ENCODE measurements at regions not wholly inside any gene's neighbourhood (a gene's known extent, or its start where the extent isn't known, plus 50 kb on each side); places are given as distances from the start of the nearest gene placed in this dataset.

DNA sequence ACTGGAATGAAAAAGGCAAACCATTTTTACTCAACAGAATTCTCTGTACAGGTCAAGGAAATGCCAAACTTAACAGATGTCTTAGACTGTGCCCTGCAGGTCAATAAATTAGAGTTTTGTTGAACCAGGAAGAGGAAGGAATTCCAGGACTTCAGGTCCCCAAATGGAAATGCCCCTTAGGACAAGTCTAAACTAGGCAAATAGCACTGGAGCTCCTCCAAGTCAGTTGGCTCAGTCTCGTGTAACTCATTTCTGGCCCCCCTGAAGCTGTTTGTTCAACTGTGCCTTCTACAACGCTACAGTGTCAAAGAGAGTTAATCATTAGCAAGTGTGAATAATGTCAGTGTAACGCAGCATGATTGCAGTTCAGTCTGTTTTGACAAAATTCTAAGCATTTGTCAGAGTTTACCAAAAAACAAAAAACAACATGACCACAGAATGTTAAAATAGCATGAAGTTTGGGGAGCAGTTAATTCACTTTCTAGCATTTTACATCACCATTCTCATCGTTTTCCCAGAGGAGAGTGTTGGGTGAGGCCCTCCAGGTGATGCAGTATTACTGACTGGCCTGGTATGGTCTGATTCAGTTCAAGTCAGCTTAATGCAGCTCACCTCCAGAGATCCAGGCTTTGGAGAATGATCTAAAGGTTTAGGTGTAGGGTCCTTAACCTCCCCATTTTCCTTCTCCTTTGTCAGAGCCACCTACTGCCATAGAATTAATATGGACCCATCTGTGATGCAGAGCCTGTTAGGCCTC is 108.1 kb downstream of the AQP4 start:
- Mint-ChIP-seq H3K4me1 (peaks cover 4% of the 10 kb centered on the region), H3K9me3 (no peaks in the 10 kb centered on the region), H3K4me3 (no peak overlapping the region), H3K27ac (no peak overlapping the region), H3K27me3 (no peaks in the 10 kb centered on the region), H3K36me3 (no peaks in the 10 kb centered on the region)
- ATAC-seq: no peak

DNA sequence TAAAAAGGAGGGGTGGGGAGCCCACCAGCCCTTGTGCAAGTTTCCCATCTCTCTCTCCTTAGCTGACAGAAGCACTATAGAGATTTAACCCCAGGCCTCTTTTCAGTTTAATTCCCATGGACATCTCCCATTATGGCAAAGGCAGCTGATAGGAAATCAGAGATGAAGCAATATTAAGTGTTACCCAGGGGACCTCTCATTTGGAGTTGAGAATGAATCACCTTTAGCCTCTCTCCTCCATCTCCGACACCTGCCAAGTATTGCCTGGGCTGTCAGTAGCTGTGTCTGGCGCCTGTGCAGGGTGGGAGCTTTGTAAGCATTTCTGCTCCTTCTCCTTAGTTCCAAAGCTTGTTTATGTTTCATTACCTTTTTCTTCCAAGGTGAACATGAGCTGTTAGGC is 109.0 kb downstream of the AQP4 start:
- no peak overlapping the region for H3K4me3 Mint-ChIP-seq
- H3K27me3 Mint-ChIP-seq: no peaks in the 10 kb centered on the region
- H3K9me3 Mint-ChIP-seq: no peaks in the 10 kb centered on the region
- no peaks in the 10 kb centered on the region for H3K36me3 Mint-ChIP-seq
- H3K4me1 Mint-ChIP-seq: peaks cover 8% of the 10 kb centered on the region
- no peak for ATAC-seq
- H3K27ac Mint-ChIP-seq: no peak overlapping the region

DNA sequence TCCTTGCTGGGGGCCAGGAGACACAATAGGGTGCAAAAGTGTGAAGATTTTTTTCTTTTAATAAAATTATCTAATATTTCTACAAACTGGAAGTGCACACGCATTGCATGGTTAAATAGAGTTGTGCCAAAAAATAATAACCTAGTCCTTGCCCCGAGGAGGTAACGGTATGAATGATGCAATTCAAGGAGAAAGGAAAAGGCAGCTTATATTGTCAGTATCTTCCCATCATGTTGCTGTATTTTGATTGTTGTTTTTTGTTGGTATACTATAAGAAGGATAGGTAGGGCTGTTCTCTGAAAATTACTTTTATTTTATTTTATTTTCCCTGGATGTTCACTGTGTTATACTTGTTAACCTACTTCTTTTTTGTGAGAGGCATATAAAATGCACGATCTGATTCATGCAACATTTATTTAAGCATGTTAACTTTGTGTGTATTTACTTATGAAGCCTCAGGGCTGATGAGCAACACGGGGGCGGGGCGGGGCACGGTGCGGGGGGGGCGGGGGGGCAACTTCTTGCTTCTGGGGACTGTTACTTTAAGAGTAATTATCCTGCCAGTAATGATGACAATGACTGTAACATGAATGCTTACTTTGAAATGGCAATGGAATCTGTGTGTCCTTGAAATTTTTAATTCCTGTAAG is 118.6 kb downstream of the AQP4 start:
- Mint-ChIP-seq H3K9me3 (no peaks in the 10 kb centered on the region), H3K27ac (no peak overlapping the region), H3K4me3 (no peak overlapping the region), H3K36me3 (no peaks in the 10 kb centered on the region), H3K27me3 (no peaks in the 10 kb centered on the region), H3K4me1 (no peaks in the 10 kb centered on the region)
- ATAC-seq: no peak

DNA sequence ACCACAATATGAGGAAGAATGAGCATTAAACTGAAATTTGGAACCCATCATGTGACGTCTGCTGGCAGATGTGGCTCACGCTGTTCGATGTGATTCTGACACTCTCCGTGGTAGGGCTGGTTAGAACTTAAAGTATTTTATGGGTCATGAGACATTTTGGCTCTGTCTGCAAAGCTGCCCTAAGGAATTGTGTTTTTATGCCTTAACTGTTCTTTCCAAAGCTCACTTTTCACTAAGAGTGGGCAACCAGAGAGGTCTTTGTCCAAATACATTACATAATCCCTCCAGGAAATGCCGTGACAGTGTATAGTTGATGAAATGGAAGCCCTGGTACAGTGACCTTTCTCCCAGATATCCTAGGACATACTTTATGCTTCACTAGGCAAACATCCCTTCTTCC is 119.1 kb downstream of the AQP4 start:
- Mint-ChIP-seq H3K27me3 (no peaks in the 10 kb centered on the region), H3K27ac (no peak overlapping the region), H3K36me3 (no peaks in the 10 kb centered on the region), H3K4me1 (no peaks in the 10 kb centered on the region), H3K9me3 (no peaks in the 10 kb centered on the region), H3K4me3 (no peak overlapping the region)
- no peak for ATAC-seq

DNA sequence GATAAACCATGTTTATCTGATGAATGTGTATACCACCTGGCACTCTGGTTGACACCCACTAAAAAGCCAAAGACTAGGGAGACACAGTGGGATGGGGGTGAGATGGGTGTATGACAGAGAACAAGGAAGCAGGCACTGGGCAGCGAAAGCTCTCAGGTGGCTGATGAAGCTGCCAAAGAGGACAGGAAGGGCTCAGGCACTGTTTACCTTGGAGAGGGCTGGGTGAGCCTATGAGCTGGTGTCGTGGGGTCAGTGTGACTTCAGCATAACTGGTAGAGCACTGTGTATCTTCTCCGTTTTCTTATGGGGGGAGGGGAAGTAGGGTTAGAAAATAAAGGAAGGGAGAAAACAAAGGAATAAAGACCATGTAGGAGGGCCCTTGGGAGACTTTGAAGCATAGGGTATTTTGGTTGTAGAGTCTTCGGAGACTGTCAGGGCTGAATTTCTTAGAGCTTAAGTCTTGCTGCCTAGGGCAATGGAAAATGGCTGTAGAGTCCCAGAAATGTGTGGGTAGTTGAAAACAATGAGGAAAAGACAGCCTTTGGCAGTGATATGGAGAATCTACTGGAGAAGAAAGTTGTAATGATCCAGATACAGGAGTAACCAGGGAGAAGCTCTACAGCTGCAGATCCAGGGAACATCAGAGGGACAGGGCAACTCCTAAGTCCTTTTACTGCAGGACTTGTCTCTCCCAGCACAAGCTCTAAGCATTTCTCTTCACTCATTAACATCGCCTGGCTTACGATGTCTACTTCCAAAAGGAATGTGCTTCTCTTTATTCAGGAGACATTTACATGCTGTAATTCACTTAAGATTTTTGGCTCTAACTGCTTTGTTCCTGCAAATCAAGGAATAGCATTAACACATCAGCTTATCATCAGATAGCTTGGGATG is 120.0 kb downstream of the AQP4 start:
- H3K27ac Mint-ChIP-seq: no peak overlapping the region
- no peaks in the 10 kb centered on the region for H3K36me3 Mint-ChIP-seq
- no peak for ATAC-seq
- H3K4me1 Mint-ChIP-seq: no peaks in the 10 kb centered on the region
- no peaks in the 10 kb centered on the region for H3K9me3 Mint-ChIP-seq
- no peak overlapping the region for H3K4me3 Mint-ChIP-seq
- no peaks in the 10 kb centered on the region for H3K27me3 Mint-ChIP-seq

DNA sequence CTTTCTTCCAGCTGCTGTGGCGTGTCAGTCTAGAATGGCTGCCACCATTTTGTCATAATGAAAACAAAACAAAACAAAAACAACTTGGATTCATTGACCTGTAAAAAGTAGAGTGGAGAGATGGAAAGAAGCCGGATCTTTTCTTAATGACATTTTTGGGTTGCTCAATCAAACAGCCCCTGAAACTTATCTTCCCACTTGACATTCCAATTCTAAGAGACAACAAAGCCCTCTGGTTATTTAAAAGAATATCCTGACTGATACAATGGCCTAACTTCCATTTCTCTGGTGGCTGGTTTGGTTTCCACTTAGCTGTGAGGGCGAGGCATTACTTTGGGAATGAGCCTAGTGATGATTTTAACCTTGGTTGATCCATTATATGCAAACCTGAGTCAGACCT is 123.7 kb downstream of the AQP4 start:
- Mint-ChIP-seq H3K9me3 (no peaks in the 10 kb centered on the region), H3K36me3 (no peaks in the 10 kb centered on the region), H3K27me3 (no peaks in the 10 kb centered on the region), H3K27ac (no peak overlapping the region), H3K4me3 (no peak overlapping the region), H3K4me1 (no peaks in the 10 kb centered on the region)
- ATAC-seq: no peak

DNA sequence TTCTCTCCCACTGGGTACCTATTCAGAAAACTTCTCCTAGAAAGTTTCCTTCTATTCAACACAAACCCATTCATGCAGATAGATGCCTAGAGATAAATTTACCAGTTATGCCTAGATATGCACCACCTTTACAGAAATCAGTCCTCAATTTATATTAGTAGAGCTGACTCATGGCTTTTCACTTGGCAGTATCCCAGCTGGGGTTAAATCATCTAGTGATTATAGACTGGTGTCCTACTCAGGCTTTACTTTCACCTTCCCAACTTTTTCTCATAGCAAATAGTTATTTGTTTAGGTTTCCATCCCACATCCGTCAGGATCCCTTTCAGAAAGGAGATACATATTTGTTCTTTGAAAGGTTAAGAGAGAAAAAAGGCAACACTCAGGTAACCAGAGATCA is 124.5 kb downstream of the AQP4 start:
- H3K36me3 Mint-ChIP-seq: no peaks in the 10 kb centered on the region
- no peak overlapping the region for H3K4me3 Mint-ChIP-seq
- peaks cover 1% of the 10 kb centered on the region for H3K9me3 Mint-ChIP-seq
- no peak for ATAC-seq
- no peaks in the 10 kb centered on the region for H3K4me1 Mint-ChIP-seq
- no peaks in the 10 kb centered on the region for H3K27me3 Mint-ChIP-seq
- no peak overlapping the region for H3K27ac Mint-ChIP-seq

DNA sequence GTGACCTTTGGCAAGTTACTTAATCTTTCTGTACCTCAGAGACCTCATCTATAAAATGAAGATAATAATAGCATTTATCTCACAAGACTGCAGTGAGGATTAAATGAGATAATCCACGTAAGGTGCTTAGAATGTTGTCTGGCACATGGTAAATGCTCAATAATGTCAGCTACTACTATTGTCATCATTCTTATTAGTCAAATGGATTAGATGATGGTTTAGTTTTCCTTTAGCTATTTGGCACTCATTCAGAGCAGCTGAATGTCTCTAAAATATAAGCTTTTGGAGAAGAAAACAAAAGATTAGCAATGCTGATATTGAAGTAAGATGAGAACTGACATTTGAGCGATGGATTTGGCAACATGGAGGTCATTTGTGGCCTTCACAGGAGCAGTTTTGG is 125.1 kb downstream of the AQP4 start:
- Mint-ChIP-seq H3K4me1 (no peaks in the 10 kb centered on the region), H3K27me3 (no peaks in the 10 kb centered on the region), H3K27ac (no peak overlapping the region), H3K36me3 (no peaks in the 10 kb centered on the region), H3K4me3 (no peak overlapping the region), H3K9me3 (peaks cover 4% of the 10 kb centered on the region)
- no peak for ATAC-seq

DNA sequence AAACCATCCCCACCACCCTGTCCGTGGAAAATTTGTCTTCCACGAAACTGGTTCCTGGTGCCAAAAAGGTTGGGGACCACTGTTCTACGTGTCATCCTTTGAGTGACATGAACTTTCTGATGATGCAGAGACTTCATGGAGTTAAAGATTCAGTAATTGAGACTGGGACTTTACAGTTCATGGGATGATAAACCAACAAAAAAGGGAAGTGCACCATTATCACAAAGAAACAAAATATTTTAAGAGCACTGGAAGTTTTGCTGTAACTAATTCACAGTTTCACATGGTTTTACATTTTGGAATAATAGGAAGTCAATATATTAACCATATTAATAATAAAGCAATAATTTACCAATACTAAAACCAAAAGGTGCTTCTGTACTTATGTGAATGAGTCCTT is 126.8 kb downstream of the AQP4 start:
- Mint-ChIP-seq H3K4me1 (no peaks in the 10 kb centered on the region), H3K9me3 (peaks cover 4% of the 10 kb centered on the region), H3K27me3 (no peaks in the 10 kb centered on the region), H3K4me3 (no peak overlapping the region), H3K27ac (no peak overlapping the region), H3K36me3 (no peaks in the 10 kb centered on the region)
- ATAC-seq: no peak

DNA sequence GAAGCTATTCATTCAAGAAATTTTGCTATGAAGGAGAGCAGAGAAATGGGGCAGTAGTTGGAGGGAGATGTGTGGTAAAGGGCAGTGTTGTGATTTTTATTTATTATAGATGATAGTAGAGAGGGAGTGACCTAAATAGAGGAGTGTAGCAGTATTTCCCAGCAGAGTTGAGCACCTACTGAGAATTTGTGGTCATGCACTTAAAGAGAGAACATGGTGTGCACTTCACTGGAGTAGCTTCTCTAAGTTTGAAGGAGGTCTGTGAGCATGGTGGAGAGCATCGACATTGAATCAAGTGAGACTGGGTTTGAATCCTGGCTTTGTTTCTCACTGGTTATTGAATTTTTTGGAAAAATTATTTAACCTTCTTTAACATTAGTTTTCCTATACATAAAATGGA is 129.2 kb downstream of the AQP4 start:
- no peaks in the 10 kb centered on the region for H3K27me3 Mint-ChIP-seq
- no peak for ATAC-seq
- no peaks in the 10 kb centered on the region for H3K36me3 Mint-ChIP-seq
- no peak overlapping the region for H3K4me3 Mint-ChIP-seq
- H3K27ac Mint-ChIP-seq: no peak overlapping the region
- H3K4me1 Mint-ChIP-seq: no peaks in the 10 kb centered on the region
- peaks cover 4% of the 10 kb centered on the region for H3K9me3 Mint-ChIP-seq

DNA sequence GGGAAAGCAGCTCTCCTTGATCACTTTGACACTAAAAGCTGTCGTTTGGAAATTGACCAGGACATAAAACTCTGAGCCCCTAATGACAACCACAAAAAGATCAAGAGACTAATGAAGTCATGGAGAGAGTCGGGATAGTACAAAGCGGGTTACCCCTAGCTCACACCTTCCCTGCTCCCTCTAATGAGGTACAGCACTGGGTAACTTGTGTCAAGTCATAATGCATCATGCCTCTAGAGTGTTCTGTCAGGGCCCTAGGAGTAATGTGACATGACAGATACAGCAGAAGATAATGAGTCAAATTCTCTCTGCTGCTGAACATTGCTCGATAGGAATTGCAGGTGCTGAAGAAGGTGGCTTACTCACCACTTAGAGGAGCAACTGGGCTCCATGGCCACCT is 130.7 kb downstream of the AQP4 start:
- H3K4me1 Mint-ChIP-seq: no peaks in the 10 kb centered on the region
- H3K36me3 Mint-ChIP-seq: no peaks in the 10 kb centered on the region
- peaks cover 4% of the 10 kb centered on the region for H3K9me3 Mint-ChIP-seq
- no peak overlapping the region for H3K27ac Mint-ChIP-seq
- no peaks in the 10 kb centered on the region for H3K27me3 Mint-ChIP-seq
- H3K4me3 Mint-ChIP-seq: no peak overlapping the region
- no peak for ATAC-seq

DNA sequence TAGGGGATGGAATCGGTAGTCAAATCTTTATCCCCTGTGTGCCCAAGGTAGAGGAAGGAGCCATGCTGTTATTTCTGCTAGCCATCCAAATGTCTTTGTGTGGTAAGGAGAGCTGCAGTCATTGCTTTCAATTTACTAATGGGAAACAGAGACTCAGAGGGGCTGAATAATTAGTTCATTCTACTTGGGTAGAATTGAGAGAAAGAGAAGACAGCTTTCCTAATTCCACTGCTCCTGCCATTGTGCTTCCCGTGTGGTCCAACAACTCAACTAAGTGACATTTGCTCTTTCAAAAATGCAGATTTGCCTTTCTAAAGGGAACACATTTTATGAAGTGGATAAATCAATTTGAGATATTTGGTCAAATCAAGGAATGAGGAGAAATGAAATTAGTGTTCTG is 136.1 kb downstream of the AQP4 start:
- H3K27me3 Mint-ChIP-seq: no peaks in the 10 kb centered on the region
- ATAC-seq: no peak

DNA sequence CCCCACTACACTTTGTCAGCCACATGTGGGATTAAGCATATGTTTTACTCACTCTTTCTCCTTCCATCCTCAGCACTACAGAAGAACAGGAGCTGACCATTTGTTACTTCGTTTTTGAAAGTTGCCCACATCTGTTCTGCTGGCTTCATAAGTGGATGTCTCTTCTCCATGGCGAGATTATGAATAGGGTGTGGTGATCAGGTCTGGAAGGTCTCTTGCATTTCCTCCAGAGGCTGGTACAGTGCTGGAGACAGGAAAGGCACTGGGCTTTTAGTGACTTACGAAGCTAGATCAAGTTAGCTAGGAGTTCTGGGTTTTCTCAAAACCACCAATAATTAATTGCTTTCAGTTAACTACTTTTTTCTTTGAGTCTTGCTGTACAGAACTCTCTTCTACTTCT is 136.5 kb downstream of the AQP4 start:
- Mint-ChIP-seq H3K4me1 (no peaks in the 10 kb centered on the region), H3K36me3 (no peaks in the 10 kb centered on the region), H3K4me3 (no peak overlapping the region), H3K27me3 (no peaks in the 10 kb centered on the region), H3K9me3 (peaks cover 2% of the 10 kb centered on the region), H3K27ac (no peak overlapping the region)
- no peak for ATAC-seq

More for the DNA sequence above, 136.1 kb downstream of the AQP4 start:
- H3K4me1 Mint-ChIP-seq: no peaks in the 10 kb centered on the region
- peaks cover 2% of the 10 kb centered on the region for H3K9me3 Mint-ChIP-seq
- H3K4me3 Mint-ChIP-seq: no peak overlapping the region
- no peaks in the 10 kb centered on the region for H3K36me3 Mint-ChIP-seq
- no peak overlapping the region for H3K27ac Mint-ChIP-seq

DNA sequence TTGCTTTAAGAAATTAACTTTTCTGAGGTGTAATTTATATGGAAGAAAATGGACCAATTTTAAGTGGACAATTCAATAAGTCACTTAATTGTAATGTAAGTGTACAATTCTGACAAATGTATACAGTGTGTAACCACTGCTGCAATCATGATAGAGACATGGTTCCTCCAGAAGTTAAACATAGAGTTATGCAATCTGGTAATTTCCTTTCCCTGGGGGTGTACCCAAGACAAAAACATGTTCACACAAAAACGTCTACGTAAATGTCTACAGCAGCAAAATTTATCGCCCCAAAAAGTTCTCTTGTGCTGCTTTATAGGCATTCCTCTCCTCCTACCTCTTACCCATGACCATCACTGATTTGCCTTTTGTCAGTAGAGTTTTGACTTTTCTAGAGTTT is 141.5 kb downstream of the AQP4 start:
- H3K27me3 Mint-ChIP-seq: peaks cover under 1% of the 10 kb centered on the region
- H3K4me3 Mint-ChIP-seq: no peak overlapping the region
- ATAC-seq: no peak
- H3K27ac Mint-ChIP-seq: no peak overlapping the region
- H3K36me3 Mint-ChIP-seq: no peaks in the 10 kb centered on the region
- peaks cover 2% of the 10 kb centered on the region for H3K9me3 Mint-ChIP-seq
- H3K4me1 Mint-ChIP-seq: no peaks in the 10 kb centered on the region

DNA sequence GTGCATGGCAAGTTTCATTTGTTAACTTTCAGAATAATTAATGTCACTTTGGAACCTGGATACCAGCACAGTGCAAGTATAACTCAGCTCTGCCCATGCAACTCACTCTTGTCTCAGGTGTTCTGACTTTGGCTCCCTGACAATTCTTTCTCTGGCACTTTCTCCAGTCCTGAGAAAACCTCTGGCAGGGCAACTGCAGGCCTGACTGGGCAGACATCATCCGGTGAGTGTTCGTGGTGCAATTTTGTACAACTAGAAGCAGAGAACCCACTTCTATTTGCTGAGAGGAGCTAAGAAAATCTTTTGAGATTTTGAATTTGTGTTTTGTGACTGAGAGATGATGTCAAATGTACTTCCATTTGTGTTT is 143.0 kb downstream of the AQP4 start:
- no peaks in the 10 kb centered on the region for H3K4me1 Mint-ChIP-seq
- H3K9me3 Mint-ChIP-seq: no peaks in the 10 kb centered on the region
- H3K36me3 Mint-ChIP-seq: no peaks in the 10 kb centered on the region
- no peak overlapping the region for H3K27ac Mint-ChIP-seq
- no peak for ATAC-seq
- peaks cover 12% of the 10 kb centered on the region for H3K27me3 Mint-ChIP-seq
- H3K4me3 Mint-ChIP-seq: no peak overlapping the region

Data from stimulated activated memory B cell treated with anti-CD40 and anti-IgM and Interleukin-4, amounts not matched to agents 10 μg/mL and 1 μg/mL and 100 μg/mL, for 72 hours (primary cell).